Right atrium auricular region (tissue), 2 donors: ENCODE measurements at regions not wholly inside any gene's neighbourhood (a gene's known extent, or its start where the extent isn't known, plus 50 kb on each side); places are given as distances from the start of the nearest gene placed in this dataset.
"Not testable (repeated sequence)": the region's sequence is repeated elsewhere in the genome, so short reads cannot be mapped to it uniquely, and the experiment has no call there.

ENCODE experiments used
- DNase-seq: peaks from one replicate; pipeline ENCODE4 v3.0.0-alpha.2; 2019; ENCODE audit warnings: low spot score
- H3K27ac ChIP-seq, 2 donors: fragments of 200-600 bp; sonication (generic); 1 replicate in 1 of 2; 2 replicates in 1 of 2; pipeline ENCODE4 v1.5.1; 2016 to 2019
- H3K27me3 ChIP-seq, 2 donors: fragments of 200-600 bp; sonication (generic); one replicate each; pipeline versions ENCODE4 v1.5.1 to v1.6.0; 2017 to 2019
- H3K36me3 ChIP-seq: fragments of 200-600 bp; sonication (generic); one replicate; pipeline ENCODE4 v1.5.1; 2016
- H3K4me1 ChIP-seq, 2 donors: fragments of 200-600 bp; sonication (generic); one replicate each; pipeline versions ENCODE4 v1.5.1 to v1.6.0; 2017 to 2019
- H3K4me3 ChIP-seq, 2 donors: fragments of 200-600 bp; sonication (generic); 1 replicate in 1 of 2; 2 replicates in 1 of 2; pipeline ENCODE4 v1.5.1; 2017 to 2019; ENCODE audit warnings: mild to moderate bottlenecking in 1 of 2, moderate library complexity in 1 of 2
- H3K9me3 ChIP-seq, 2 donors: fragments of 200-600 bp; sonication (generic); one replicate each; pipeline ENCODE4 v1.5.1; 2019
- TF ChIP-seq, protein P1 (sequence below), 2 donors: fragments of 200-600 bp; sonication (generic); IDR thresholded peaks; one replicate each; pipeline ENCODE4 v1.5.1; 2019; ENCODE audit warnings: antibody characterized with exemption in 2 of 2

DNA sequence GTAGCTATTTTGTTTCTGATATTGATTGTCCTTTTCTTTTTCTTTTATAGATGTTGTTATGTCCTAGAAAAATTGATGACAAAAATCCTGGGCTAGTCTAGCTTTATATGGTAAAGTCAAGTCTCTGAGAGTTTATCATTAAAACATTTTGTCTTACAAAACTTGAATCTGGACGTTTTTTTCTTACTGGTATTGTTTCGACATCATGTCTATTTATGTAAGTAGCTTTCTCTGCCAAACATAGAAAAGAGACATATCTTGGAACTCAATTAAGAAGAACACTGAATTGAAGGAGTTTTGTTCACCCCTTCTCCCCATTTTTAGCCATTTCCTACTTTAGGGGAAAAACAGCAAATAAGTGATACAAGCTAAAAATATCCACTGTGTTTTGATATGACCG lies 151.5 kb downstream of the ISOC1 start:
- DNase-seq: no peak
- peak overlapping the region; percentile 17 to 57 for H3K27ac ChIP-seq
- TF ChIP-seq, protein P1, sequence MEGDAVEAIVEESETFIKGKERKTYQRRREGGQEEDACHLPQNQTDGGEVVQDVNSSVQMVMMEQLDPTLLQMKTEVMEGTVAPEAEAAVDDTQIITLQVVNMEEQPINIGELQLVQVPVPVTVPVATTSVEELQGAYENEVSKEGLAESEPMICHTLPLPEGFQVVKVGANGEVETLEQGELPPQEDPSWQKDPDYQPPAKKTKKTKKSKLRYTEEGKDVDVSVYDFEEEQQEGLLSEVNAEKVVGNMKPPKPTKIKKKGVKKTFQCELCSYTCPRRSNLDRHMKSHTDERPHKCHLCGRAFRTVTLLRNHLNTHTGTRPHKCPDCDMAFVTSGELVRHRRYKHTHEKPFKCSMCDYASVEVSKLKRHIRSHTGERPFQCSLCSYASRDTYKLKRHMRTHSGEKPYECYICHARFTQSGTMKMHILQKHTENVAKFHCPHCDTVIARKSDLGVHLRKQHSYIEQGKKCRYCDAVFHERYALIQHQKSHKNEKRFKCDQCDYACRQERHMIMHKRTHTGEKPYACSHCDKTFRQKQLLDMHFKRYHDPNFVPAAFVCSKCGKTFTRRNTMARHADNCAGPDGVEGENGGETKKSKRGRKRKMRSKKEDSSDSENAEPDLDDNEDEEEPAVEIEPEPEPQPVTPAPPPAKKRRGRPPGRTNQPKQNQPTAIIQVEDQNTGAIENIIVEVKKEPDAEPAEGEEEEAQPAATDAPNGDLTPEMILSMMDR (IDR thresholded peaks at IDR 0.05): no peak
- H3K27me3 ChIP-seq: no peaks in the 10 kb centered on the region
- no peaks in the 10 kb centered on the region for H3K36me3 ChIP-seq
- H3K4me3 ChIP-seq: no peak overlapping the region
- no peaks in the 10 kb centered on the region for H3K9me3 ChIP-seq
- H3K4me1 ChIP-seq: no peaks in the 10 kb centered on the region

DNA sequence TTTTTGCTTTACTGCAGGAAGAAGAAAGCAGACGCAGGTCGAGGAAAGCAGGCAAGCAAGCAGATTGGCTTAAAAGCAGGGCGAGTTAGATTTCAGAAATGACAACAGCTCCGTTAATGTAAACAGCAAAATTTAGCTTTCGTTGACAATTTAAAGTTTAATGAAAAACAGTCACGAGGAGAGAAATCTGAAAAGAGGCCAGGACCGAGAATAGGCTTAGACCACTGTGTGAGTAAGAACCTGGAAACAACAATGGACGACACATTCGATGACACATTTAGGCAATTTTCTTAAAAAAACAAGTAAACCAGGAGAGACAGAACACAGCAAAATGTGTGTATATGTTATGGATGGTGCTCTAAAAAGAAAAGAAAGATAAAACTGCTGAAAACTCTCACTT lies 155.3 kb downstream of the ISOC1 start:
- TF ChIP-seq, protein P1 (IDR thresholded peaks at IDR 0.05): no peak
- peaks cover 0 to 25% of the 10 kb centered on the region in 2 donors for H3K9me3 ChIP-seq
- no peak overlapping the region for H3K27ac ChIP-seq
- H3K36me3 ChIP-seq: no peaks in the 10 kb centered on the region
- H3K4me3 ChIP-seq: no peak overlapping the region
- no peaks in the 10 kb centered on the region for H3K4me1 ChIP-seq
- DNase-seq: no peak
- no peaks in the 10 kb centered on the region for H3K27me3 ChIP-seq

DNA sequence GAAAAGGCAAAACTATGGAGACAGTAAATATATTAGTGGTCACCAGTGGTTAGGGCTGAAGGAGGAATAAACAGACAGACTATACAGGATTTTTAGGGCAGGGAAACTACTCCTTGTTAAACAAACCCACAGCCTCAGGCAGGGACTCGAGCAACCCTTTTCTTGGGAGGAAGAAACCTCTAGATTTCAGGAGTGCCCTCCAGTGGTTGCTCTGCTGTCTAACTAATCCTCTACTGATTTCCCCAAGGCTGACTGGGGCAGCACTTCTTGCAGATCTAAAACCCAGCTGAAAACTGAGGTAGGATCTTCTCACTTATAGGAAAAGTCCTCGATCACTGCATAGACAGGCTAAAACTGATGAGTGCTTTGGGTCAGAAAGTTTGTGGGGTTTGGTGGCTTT lies 176.8 kb downstream of the ISOC1 start:
- TF ChIP-seq, protein P1 (IDR thresholded peaks at IDR 0.05): peak in 1 of 2 donors; percentile 25
- Histone ChIP-seq H3K36me3 (no peaks in the 10 kb centered on the region), H3K4me1 (no peaks in the 10 kb centered on the region), H3K4me3 (no peak overlapping the region), H3K27ac (no peak overlapping the region), H3K9me3 (no peaks in the 10 kb centered on the region), H3K27me3 (no peaks in the 10 kb centered on the region)
- DNase-seq: no peak

DNA sequence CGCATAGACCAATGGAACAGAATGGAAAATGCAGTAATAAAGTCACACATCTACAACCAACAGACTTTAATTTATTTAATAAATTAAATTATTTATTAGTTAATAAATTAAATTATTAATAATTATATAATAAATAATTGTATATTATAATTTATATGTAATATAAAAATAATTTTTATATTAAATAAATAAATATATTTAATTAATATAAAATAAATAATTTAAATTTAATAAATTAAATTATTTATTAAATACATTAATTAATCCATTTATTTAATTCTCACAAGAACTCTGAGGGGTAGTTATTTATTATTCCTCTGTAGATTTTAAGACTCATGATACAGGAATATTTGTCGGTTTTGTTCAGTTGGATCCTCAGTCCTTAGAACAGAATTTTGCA lies 176.1 kb upstream of the ADAMTS19 start:
- Histone ChIP-seq H3K4me1 (no peaks in the 10 kb centered on the region), H3K4me3 (no peak overlapping the region), H3K9me3 (no peaks in the 10 kb centered on the region), H3K36me3 (no peaks in the 10 kb centered on the region), H3K27me3 (no peaks in the 10 kb centered on the region), H3K27ac (no peak overlapping the region)
- no peak for DNase-seq
- TF ChIP-seq, protein P1 (IDR thresholded peaks at IDR 0.05): no peak

DNA sequence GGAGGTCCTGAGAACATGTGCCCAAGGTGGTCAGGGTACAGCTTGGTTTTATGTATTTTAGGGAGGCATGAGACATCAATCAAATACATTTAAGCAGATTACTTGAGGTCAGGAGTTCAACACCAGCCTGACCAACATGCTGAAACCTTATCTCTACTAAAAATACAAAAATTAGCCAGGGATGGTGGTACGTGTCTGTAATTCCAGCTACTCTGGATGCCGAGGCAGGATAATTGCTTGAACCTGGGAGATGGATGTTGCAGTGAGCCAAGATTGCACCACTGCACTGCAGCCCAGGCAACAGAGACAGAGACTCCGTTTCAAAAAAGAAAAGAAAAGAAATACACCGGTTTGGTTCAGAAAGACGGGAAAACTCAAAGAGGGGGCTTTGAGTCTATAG lies 165.9 kb upstream of the ADAMTS19 start:
- not testable (repeated sequence) for H3K36me3 ChIP-seq, H3K27ac ChIP-seq, H3K4me1 ChIP-seq, H3K9me3 ChIP-seq, DNase-seq, H3K4me3 ChIP-seq, H3K27me3 ChIP-seq

DNA sequence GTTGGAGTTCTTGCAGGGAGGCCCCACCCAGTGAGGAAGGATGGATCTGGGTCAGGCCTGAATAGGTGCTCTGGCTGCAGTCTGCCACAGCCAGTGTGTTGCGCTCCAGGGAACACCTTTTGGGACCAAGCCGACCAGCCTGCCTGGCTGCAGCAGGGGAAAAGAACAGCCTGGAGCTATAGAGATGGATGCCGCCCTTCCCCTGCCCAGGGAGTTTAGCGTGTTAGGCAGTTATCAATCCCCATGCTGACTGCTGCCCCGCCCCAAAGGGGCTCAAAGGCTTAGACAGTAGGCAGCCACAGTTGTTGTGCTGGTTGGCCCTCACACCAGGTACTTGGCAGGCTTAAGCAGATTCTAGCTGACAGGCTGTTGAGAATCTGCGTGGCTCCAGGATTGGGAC lies 153.4 kb upstream of the ADAMTS19 start:
- Histone ChIP-seq H3K27me3 (no peaks in the 10 kb centered on the region), H3K4me1 (no peaks in the 10 kb centered on the region), H3K4me3 (no peak overlapping the region), H3K9me3 (peaks cover 0 to 10% of the 10 kb centered on the region in 2 donors), H3K27ac (no peak overlapping the region), H3K36me3 (no peaks in the 10 kb centered on the region)
- TF ChIP-seq, protein P1 (IDR thresholded peaks at IDR 0.05): no peak
- DNase-seq: no peak
